ENCODE measurements at regions not wholly inside any gene's neighbourhood (a gene's known extent, or its start where the extent isn't known, plus 50 kb on each side); places are given as distances from the start of the nearest gene placed in this dataset.

- TF ChIP-seq TAF1 (IDR thresholded peaks at IDR 0.05; ENCODE audit: borderline replicate concordance, insufficient read depth, low read length) = no peak
- no peak for TF ChIP-seq REST (IDR thresholded peaks at IDR 0.05; ENCODE audit: insufficient read depth in 1 of 2, low read depth in 2 of 2, low read length in 2 of 2)
- no peak for TF ChIP-seq SIN3A (IDR thresholded peaks at IDR 0.05; ENCODE audit: borderline replicate concordance, insufficient read depth, low read length)
Measured at GRCh38 chr15:93835344-93835743, 396.0 kb upstream of the MCTP2 start.

All from PFSK-1 (cell line).